Stimulated activated CD4-positive, alpha-beta T cell treated with anti-CD3 and anti-CD28 coated beads, TNF-alpha, amount 100 ng/mL, for 4 hours (primary cell): ENCODE measurements at regions not wholly inside any gene's neighbourhood (a gene's known extent, or its start where the extent isn't known, plus 50 kb on each side); places are given as distances from the start of the nearest gene placed in this dataset.
"Not testable (repeated sequence)": the region's sequence is repeated elsewhere in the genome, so short reads cannot be mapped to it uniquely, and the experiment has no call there.

Experiments used
- DNase-seq, 3 experiments: peaks; one replicate each; pipeline ENCODE4 v3.0.0-alpha.2; 2020; ENCODE audit warnings: low read depth in 3 of 3

DNA sequence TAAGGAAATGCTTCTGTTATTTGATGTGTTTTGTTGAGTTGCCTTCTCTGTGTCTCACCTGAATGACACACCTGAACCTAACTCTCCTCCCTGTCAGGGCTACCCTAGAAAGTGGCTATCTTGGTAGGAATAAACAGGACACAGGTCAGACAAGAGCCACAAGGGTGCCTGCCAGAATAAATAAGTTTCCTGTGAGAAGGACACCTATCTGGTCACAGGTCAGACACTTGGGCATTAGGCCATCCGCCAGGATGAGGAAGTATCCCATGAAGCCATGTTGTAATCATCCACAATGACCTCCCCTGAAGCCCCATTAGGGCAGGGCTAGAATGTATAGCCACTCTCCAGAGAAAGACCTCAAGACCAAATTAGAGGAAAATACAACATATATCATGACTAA, 318.8 kb downstream of the ZNF674 start:
- no peak for DNase-seq

GRCh38 chrX:46223499-46223898, 321.7 kb downstream of the ZNF674 start:
- not testable (repeated sequence) for DNase-seq

- no peak for DNase-seq
Measured at GRCh38 chrX:46220822-46221221, 324.4 kb downstream of the ZNF674 start.

DNA sequence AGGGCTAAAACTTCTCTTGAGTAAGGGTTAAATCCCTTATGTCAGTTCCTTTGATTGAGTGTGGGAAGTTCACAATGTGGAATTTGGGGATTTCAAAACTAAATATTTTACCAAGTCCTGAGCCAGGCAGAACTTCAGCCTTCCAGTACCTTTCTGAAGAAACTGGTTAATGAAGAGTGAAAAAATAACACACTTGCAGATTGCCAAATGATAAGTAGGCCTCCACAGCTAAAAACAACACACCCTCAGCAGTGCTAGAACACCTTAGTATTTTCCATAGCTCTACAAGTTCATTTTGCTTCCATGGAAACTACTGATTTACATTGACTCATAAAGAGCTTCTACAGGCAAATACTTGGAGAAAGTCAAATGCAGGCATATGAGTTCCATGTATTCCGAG, 326.8 kb downstream of the ZNF674 start:
- DNase-seq = no peak

- DNase-seq = no peak
Measured at GRCh38 chrX:46216406-46216805, 328.8 kb downstream of the ZNF674 start.

DNA sequence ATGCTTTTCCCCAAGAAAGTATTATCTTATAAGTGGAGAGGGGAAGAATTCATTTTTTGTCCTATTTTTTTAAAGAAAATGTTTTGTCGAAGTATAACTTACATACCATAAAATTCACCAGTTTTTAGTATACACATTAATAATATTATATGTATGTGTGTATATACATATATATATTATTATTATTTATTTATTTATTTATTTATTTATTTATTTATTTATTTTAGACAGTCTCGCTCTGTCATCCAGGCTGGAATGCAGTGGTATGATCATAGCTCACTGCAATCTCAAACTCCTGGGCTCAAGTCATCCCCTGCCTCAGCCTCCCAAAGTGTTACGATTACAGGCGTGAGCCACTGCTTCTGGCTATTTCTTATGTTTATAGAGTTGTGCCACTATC, 334.1 kb downstream of the ZNF674 start:
- DNase-seq = no peak

DNA sequence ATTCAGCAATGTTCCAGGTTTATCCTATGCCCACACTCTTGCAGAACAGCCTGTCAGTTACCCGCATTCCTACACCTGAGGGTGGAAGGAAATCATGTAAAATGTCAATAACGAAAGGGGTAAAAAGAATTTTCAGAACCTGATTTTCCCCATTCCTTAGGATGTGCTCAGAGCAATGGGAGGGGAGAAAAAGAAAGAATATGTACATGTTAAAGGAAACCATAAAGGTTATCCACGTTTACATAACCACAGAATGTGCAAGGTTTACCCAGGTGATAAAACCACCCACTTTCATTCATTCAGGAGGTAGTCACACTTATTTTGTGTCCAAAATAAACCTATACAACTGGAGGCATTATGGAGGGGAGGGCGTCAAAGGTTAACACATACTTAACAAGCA, 335.5 kb downstream of the ZNF674 start:
- no peak for DNase-seq

DNA sequence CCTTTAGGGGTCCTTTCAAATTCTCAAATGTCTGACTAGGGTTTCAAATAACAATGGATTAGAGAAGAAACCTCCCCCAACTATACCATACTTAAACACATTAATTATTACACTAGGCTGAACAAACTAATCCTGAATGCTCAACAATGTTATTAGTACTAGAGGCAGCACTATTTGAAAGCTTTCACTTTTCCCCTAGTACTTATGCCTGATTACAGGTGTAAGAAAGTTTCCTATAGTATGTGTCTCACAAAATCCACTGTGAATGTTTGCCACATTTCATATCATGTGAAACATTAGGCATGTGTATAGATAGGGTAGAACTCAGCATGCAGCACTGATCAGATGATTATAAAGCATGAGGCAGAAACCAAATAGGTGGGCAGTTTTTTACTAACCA, 336.2 kb downstream of the ZNF674 start:
- DNase-seq = no peak

DNA sequence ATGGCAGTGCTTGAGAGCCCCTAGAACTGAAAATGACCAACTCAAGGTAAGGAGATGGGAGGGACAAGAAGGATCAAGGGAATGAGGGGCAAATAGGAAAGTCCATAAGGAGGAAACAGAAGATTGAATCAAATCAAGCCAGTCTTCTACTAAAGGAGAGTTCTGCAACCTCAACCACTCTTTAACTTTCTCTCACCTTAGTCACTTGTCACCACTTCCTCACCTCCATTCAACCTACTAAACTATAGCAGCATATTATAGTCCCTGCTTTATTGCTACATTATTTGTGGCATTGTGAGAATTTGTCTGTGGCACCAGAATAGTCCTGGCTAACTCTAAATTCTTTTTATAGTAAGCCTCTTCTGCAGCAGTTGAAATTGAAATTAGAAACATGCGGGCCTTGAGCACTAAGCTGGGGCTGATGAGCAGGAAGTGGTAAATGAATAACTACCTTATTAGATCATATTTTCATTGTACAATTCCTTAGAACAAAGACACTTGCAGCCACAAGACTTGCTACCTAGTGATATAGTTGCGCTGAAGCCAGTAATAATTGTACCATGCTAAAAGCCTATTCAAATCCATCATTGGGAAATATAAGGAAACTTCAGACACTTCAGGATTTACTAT, 336.9 kb downstream of the ZNF674 start:
- DNase-seq = no peak

DNA sequence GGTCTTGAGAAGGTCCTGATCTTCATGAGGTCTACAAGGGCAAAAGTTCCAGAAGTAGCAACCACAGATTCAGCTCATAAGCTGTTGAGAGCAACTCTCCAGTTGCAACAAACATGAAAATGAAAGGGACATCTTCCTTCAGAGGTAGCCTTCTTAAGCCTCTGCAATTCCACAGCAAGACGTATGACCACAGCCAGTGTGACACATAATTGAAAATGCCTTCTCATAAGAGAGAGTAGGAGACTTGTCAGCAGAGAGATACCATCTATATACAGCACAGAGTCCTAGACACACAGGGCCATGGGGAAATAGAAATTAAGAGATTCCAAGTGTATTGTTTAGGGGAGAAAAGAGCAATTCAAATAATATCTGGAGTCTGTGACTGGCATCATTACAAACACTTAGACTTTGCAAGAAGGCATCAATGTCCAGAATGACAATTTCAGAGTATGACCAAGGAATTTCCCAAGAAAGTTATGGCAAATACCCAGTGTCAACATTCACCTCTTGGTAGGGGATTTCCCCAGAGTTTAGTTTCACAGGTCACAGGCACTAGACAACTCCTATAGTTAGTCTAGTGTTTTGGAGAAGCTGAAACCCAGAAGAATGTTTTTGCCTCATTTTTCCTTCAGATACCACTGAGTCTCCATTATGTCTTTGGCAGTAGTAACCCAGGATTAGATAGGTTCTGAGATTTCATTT, 340.3 kb downstream of the ZNF674 start:
- DNase-seq = no peak

- DNase-seq = no peak
Measured at GRCh38 chrX:46202733-46203514, 342.3 kb downstream of the ZNF674 start.

DNA sequence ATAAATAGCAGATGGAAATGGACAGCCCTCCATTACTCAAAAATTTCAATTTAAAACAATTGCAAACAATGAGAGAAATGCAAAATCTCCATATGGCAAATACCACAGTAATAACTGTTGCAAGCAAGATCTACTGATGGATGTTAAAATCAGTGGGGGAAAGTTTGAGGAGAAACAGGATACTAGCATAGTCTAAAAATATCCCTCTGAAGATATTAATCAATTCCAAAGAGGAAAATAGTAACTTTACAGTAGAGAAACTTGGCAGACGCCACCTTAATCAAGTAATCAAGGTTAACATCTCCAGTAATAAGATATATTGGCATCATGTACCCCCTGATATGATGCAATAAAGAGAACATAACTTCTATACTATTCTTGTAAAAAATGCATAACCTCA, 344.8 kb downstream of the ZNF674 start:
- no peak for DNase-seq

- no peak for DNase-seq
Measured at GRCh38 chrX:46198858-46199257, 346.4 kb downstream of the ZNF674 start.

- not testable (repeated sequence) for DNase-seq
Measured at GRCh38 chrX:46186811-46187106, 358.5 kb downstream of the ZNF674 start.

DNA sequence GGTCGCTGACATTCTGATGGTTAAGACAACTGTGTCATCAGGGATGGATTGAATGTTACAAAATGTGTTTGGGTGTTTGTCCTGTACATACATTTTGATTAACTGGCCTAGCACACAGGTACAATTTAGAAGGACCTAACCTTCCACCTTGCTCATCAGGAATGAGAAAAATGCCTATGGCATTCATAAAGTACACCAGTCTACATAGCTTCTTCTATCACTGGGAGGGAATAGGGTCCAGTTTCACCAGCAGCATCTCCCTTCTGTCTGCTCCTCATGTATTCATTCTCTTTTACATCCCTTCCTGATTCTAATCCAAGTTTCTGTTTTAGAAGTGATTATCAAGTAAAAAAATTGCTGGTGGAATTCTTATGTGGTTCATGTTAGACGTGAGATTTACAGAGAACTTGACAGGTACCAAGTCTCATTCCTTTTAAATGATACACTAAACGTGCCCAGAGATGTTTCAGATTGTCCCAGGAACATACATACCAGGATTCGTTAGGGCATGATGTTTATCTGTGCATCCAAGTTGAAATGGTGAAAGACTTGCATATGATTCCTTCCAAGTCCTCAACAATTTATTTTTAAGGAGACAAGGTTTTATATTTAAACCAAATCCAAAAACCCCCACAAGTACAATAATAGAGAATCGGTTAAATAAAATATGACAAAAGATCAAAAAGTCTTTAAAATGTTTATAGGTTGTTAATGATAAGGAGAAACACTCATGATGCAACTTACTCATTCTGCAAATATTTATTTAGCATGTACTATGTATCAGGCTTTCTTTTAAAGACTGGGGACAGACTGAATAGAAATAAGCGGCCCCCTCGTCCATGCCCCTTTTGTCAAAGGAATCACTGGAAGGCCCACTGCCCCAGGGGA, 359.1 kb downstream of the ZNF674 start:
- DNase-seq = no peak

DNA sequence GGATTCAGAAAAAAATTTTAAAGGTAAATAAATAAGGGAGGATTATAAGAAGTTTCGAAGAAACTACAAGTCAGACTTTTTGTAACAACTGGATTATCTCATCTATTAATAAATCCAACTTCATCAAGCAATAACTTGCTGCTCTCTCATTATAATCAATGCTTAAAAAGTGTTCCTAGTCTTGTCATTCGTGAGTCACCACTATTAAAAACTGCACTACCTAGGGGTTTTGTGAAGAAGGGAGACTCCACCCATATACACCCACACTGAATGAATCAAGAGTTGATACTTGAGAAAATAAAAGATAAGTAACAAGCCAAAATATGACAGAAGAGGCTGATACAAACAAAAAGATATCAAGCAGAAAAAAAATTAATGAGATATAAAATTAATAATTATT, 360.5 kb downstream of the ZNF674 start:
- no peak for DNase-seq

- DNase-seq = no peak
Measured at GRCh38 chrX:46180258-46180687, 364.9 kb downstream of the ZNF674 start.

- no peak for DNase-seq
Measured at GRCh38 chrX:46179748-46180147, 365.5 kb downstream of the ZNF674 start.

DNA sequence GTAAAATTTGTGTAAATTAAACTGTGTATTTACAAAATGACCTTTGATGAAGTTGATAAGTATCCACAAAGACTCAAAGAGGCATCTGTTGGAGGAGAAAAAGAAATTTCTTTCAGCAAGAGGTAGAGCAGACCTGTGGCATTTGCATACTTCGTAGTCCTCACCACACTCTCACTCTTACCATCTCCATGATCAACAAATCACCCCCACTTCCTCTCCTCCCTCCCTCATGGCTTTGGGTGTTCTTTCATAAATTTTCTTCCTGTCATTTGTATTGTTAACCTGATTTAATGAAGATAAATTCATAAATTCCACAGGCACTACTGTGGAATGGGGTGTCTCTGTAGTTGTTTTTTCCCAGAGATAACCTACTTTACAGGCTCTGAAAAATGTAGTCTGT, 366.5 kb downstream of the ZNF674 start:
- no peak for DNase-seq

GRCh38 chrX:46173159-46173558, 372.1 kb downstream of the ZNF674 start:
- DNase-seq = no peak

DNA sequence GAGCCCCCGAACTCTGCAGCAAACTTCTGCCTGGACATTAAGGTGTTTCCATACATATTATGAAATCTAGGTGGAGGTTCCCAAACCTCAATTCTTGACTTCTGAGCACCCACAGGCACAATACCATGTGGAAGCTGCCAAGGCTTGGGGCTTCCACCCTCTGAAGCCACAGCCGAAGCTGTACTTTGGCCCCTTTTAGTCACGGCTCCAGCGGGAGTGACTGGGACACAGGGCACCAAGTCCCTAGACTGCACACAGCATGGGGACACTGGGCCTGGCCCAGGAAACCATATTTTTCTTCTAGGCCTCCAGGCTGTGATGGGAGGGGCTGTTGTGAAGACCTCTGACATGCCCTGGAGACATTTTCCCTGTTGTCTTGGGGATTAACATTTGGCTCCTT, 373.8 kb downstream of the ZNF674 start:
- not testable (repeated sequence) for DNase-seq

DNA sequence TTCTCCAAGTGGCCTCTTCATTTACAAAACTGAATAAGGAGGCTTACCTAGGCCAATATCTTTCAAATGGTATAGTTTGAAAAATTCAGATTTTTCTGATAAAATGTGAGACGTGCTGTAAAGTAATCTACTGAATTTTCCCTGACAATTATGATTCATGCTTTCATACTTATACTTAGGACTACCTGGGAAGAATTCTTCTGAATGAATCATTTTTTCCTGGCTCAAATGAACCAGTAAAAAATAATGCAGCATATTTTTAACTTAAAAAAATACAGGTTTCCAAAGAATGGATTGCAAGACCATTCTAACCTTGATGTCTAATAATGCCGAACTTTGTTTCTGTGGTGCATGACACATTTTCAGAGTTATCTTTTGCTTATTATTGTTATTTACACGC, 375.4 kb downstream of the ZNF674 start:
- DNase-seq = no peak
